ENCODE measurements at regions not wholly inside any gene's neighbourhood (a gene's known extent, or its start where the extent isn't known, plus 50 kb on each side); places are given as distances from the start of the nearest gene placed in this dataset.
A peak's percentile ranks its signal among the peaks of the same experiment; 100 is the strongest.

- Histone ChIP-seq H3K4me3 (no peak overlapping the region), H3K27me3 (peaks cover 3% of the 10 kb centered on the region; the same call in 1 of the 2 replicates), H3K36me3 (no peaks in the 10 kb centered on the region), H3K9me3 (no peaks in the 10 kb centered on the region)
- DNase-seq = no peak
Observed at GRCh38 chr4:163419074-163419473, 54.5 kb downstream of the TKTL2 start.

DNA sequence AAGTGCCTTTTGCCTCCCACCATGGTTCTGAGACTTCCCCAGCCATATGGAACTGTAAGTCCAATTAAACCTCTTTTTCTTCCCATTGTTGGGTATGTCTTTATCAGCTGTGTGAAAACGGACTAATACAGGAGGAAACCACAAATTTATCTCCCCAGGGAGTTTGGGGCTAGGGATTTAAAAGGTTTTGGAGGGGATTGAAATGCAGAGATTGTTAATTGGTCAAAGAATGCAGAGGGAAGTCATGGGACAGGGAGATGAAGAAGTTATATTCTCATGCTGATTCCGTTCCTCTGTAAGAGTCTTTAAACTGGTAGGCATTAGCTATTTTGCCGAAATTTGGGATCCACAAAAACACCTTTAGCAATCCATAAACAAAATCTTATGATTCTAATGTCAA is 57.9 kb downstream of the TKTL2 start:
- Histone ChIP-seq H3K27me3 (no peaks in the 10 kb centered on the region; the same call in 1 of the 2 replicates), H3K4me3 (no peak overlapping the region), H3K9me3 (no peaks in the 10 kb centered on the region), H3K36me3 (no peaks in the 10 kb centered on the region)
- DNase-seq = no peak

- Histone ChIP-seq H3K4me3 (no peak overlapping the region), H3K36me3 (no peaks in the 10 kb centered on the region), H3K9me3 (no peaks in the 10 kb centered on the region), H3K27me3 (no peaks in the 10 kb centered on the region; the same call in 1 of the 2 replicates)
- no peak for DNase-seq
Observed at GRCh38 chr4:163414275-163414674, 59.3 kb downstream of the TKTL2 start.

GRCh38 chr4:163404580-163404979 is 60.9 kb downstream of the NPY5R start:
- no peaks in the 10 kb centered on the region for H3K9me3 ChIP-seq
- no peaks in the 10 kb centered on the region for H3K36me3 ChIP-seq
- H3K27me3 ChIP-seq = no peaks in the 10 kb centered on the region
- H3K4me3 ChIP-seq = peak overlapping the region; percentile 26
- DNase-seq = peak; percentile 34

DNA sequence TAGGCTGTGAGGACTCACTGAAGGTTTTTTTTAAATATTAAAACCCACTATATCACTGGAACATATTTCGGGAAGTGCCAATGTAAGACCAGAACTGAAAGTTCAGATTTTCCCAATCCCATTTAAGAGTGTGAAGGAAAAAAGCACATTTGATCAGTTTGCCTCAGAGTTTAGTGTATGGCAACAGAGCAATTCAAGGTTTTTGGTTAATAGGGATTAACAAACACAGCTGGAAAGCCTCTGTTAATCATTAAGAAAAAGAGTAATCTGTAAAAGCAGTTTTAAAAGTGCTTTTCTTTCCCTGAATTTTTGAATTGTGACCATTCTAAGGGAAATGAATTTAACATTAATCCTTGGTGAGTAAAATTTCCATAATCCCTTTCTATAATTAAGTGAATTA is 60.4 kb downstream of the NPY5R start:
- DNase-seq = no peak
- H3K9me3 ChIP-seq = no peaks in the 10 kb centered on the region
- no peaks in the 10 kb centered on the region for H3K36me3 ChIP-seq
- H3K27me3 ChIP-seq = no peaks in the 10 kb centered on the region
- H3K4me3 ChIP-seq = peak overlapping the region; percentile 26
